Endodermal cell (in vitro differentiated cells): ENCODE measurements at regions not wholly inside any gene's neighbourhood (a gene's known extent, or its start where the extent isn't known, plus 50 kb on each side); places are given as distances from the start of the nearest gene placed in this dataset.

ENCODE experiments used
- DNase-seq: peaks from one replicate; pipeline ENCODE4 v3.0.0-alpha.2; 2017
- H3K27ac ChIP-seq: 2 replicates; pipeline ENCODE4 v1.5.1; 2013; ENCODE audit warnings: mild to moderate bottlenecking, low read depth, low read length, moderate library complexity
- H3K27me3 ChIP-seq: 2 replicates; pipeline ENCODE4 v1.6.1; 2013; ENCODE audit warnings: mild to moderate bottlenecking, low read length, moderate library complexity; ENCODE audit not compliant: insufficient read depth, control insufficient read depth, poor library complexity, severe bottlenecking
- H3K36me3 ChIP-seq: 2 replicates; pipeline ENCODE4 v1.7.0; 2013; ENCODE audit warnings: mild to moderate bottlenecking, low read length, moderate library complexity; ENCODE audit not compliant: control insufficient read depth, insufficient read depth
- H3K4me1 ChIP-seq: one replicate; pipeline ENCODE4 v1.7.0; 2013; ENCODE audit warnings: low read length; ENCODE audit not compliant: control insufficient read depth, insufficient read depth
- H3K4me3 ChIP-seq: 2 replicates; pipeline ENCODE4 v1.5.1; 2013; ENCODE audit warnings: mild to moderate bottlenecking, low read length, moderate library complexity
- H3K9ac ChIP-seq: 2 replicates; pipeline ENCODE4 v1.6.1; 2013; ENCODE audit warnings: mild to moderate bottlenecking, low read length, moderate library complexity; ENCODE audit not compliant: poor library complexity, severe bottlenecking; ENCODE audit errors: extremely low read depth
- H3K9me3 ChIP-seq: 2 replicates; pipeline ENCODE4 v1.6.1; 2013; ENCODE audit warnings: mild to moderate bottlenecking, low read length, moderate library complexity; ENCODE audit not compliant: control insufficient read depth
- H3K27ac Mint-ChIP-seq: 2 replicates; pipeline ENCODE4 v1.8.0; 2020; ENCODE audit warnings: mixed read lengths
- H3K27me3 Mint-ChIP-seq: 2 replicates; pipeline ENCODE4 v1.8.0; 2021; ENCODE audit warnings: mild to moderate bottlenecking, mixed read lengths; ENCODE audit not compliant: insufficient read depth
- H3K36me3 Mint-ChIP-seq: 2 replicates; pipeline ENCODE4 v1.8.0; 2020; ENCODE audit warnings: low read depth, mixed read lengths
- H3K4me1 Mint-ChIP-seq: 2 replicates; pipeline ENCODE4 v1.8.0; 2020; ENCODE audit warnings: mixed read lengths
- H3K4me3 Mint-ChIP-seq: 2 replicates; pipeline ENCODE4 v1.8.0; 2020; ENCODE audit warnings: mild to moderate bottlenecking, moderate library complexity, mixed read lengths
- H3K9me3 Mint-ChIP-seq: 2 replicates; pipeline ENCODE4 v1.8.0; 2020; ENCODE audit warnings: mild to moderate bottlenecking, mixed read lengths
- WGBS, 2 experiments: methylation state at CpG; one replicate each; pipeline versions ENCODE4 v1.1.5 to v1.1.7; 2013; ENCODE audit warnings: missing lambda C conversion rate in 2 of 2, mixed read lengths in 1 of 2; ENCODE audit not compliant: insufficient coverage in 1 of 2, insufficient read length in 1 of 2; 5-methylcytosine and 5-hydroxymethylcytosine counted together
- TF ChIP-seq, protein P1 (sequence below): fragments of 200-600 bp; sonication (generic); conservative IDR thresholded peaks from 2 replicates; pipeline ENCODE4 v1.5.0; 2021; ENCODE audit warnings: antibody characterized with exemption, mild to moderate bottlenecking

DNA sequence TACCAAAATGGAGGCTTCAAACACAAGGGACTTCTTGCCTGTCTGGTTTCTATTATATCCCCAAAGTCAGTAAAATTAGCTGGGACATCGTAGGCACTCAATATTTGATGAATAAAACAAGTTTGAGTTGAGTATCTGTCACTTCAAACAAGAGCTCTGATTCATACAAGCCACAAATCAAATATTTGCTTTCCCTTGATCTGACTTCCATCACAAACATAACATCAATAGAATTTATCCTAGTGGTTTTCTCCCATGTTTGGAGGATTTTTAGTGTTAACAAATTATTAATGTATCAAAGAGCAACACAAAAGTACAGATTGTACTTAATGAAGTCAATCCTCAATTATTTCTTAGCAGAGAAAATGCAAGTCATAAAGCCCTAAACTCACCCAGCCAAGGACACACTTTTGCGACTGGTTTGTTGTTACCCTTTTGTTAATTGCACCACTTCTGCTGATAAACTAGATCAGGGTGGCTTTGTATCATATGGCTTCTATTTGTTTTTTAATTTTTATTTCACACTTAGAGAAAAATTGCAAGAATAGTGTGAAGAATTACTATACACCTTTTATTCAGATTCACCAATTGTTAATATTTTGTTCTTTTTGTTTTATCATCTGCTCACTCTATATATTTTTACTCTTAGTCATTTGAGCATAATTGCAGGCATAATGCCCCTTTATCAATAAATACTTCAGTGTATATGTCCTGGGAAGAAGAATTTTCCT lies 117.4 kb upstream of the PRDM1 start:
- TF ChIP-seq, protein P1, sequence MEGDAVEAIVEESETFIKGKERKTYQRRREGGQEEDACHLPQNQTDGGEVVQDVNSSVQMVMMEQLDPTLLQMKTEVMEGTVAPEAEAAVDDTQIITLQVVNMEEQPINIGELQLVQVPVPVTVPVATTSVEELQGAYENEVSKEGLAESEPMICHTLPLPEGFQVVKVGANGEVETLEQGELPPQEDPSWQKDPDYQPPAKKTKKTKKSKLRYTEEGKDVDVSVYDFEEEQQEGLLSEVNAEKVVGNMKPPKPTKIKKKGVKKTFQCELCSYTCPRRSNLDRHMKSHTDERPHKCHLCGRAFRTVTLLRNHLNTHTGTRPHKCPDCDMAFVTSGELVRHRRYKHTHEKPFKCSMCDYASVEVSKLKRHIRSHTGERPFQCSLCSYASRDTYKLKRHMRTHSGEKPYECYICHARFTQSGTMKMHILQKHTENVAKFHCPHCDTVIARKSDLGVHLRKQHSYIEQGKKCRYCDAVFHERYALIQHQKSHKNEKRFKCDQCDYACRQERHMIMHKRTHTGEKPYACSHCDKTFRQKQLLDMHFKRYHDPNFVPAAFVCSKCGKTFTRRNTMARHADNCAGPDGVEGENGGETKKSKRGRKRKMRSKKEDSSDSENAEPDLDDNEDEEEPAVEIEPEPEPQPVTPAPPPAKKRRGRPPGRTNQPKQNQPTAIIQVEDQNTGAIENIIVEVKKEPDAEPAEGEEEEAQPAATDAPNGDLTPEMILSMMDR = no peak
- H3K36me3 Mint-ChIP-seq = peaks cover 4% of the 10 kb centered on the region
- no peaks in the 10 kb centered on the region for H3K27me3 ChIP-seq
- H3K27ac Mint-ChIP-seq = no peak overlapping the region
- H3K27ac ChIP-seq = no peak overlapping the region
- no peaks in the 10 kb centered on the region for H3K36me3 ChIP-seq
- DNase-seq = no peak
- H3K9me3 ChIP-seq = peaks cover 34% of the 10 kb centered on the region
- H3K4me1 ChIP-seq = no peaks in the 10 kb centered on the region
- H3K4me3 Mint-ChIP-seq = no peak overlapping the region
- peaks cover 6% of the 10 kb centered on the region for H3K4me1 Mint-ChIP-seq
- peaks cover 19% of the 10 kb centered on the region for H3K9me3 Mint-ChIP-seq
- no peaks in the 10 kb centered on the region for H3K27me3 Mint-ChIP-seq
- no peak overlapping the region for H3K4me3 ChIP-seq
- H3K9ac ChIP-seq = no peak overlapping the region
- WGBS, 2 experiments = 85 to 86% methylated on average over 2 of the region's 2 CpGs

DNA sequence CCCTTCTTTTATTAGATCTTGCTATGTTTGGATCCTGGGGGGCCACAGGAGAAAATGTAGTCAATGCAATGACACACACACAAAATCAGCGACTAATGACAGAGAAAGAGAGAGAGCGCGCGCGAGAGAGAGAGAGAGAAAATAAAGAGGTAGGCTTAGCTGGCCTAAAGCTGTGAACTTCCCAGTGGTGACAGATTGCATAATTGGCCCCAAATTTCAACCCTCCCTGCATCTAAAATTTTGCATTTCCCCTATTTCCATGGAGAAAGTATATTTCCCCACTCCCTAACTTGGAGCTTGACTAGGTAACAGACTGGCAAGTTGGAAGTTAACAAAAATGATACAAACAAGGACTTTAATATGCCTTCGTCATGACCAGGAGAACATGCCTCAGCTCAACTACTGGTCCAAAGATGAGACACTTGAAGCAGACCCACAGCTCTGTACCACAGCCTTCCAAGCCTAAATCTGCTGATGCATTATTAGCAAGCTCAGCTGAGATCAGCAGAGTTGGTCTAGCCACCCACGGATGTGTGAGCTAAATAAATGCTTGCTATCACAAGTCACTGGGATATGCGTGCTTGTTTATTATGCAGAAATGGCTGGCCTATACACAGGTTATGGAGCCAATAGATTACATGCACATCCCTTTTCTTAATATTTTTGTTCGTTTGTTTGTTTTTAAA lies 118.1 kb upstream of the PRDM1 start:
- Histone ChIP-seq H3K9me3 (peaks cover 30% of the 10 kb centered on the region), H3K4me3 (no peak overlapping the region), H3K9ac (no peak overlapping the region), H3K27me3 (no peaks in the 10 kb centered on the region), H3K36me3 (no peaks in the 10 kb centered on the region), H3K27ac (no peak overlapping the region), H3K4me1 (no peaks in the 10 kb centered on the region)
- H3K27me3 Mint-ChIP-seq = no peaks in the 10 kb centered on the region
- peaks cover 6% of the 10 kb centered on the region for H3K4me1 Mint-ChIP-seq
- H3K4me3 Mint-ChIP-seq = no peak overlapping the region
- peaks cover 4% of the 10 kb centered on the region for H3K36me3 Mint-ChIP-seq
- H3K9me3 Mint-ChIP-seq = peaks cover 17% of the 10 kb centered on the region
- DNase-seq = no peak
- no peak overlapping the region for H3K27ac Mint-ChIP-seq
- TF ChIP-seq, protein P1 = no peak
- WGBS, 2 experiments = 82 to 87% methylated on average over 3 to 6 of the region's 9 CpGs

DNA sequence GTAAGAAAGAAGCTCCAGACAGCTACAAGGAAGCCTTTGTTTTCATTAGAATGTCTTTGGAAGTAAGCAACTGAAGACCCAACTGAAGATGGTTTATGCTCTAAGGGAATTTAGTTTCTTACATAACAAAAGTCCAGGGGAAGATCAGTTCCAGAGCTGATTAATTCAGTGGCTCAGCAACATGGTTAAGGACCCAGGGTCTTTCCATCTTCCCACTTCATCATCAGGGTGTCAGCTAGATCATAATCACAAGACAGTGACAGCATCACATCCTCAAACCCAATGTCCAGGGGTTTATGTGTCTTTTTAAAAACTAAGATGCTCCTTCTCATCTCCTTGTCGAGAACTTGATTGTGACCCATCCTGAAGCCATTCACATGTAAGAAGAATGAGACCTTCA lies 119.7 kb upstream of the PRDM1 start:
- TF ChIP-seq, protein P1 = no peak
- no peaks in the 10 kb centered on the region for H3K36me3 Mint-ChIP-seq
- peaks cover 8% of the 10 kb centered on the region for H3K4me1 Mint-ChIP-seq
- peaks cover 14% of the 10 kb centered on the region for H3K9me3 ChIP-seq
- peaks cover 4% of the 10 kb centered on the region for H3K9me3 Mint-ChIP-seq
- DNase-seq = no peak
- H3K27me3 Mint-ChIP-seq = no peaks in the 10 kb centered on the region
- H3K27me3 ChIP-seq = no peaks in the 10 kb centered on the region
- H3K9ac ChIP-seq = no peak overlapping the region
- no peaks in the 10 kb centered on the region for H3K36me3 ChIP-seq
- H3K4me3 Mint-ChIP-seq = no peak overlapping the region
- no peak overlapping the region for H3K27ac Mint-ChIP-seq
- H3K4me3 ChIP-seq = no peak overlapping the region
- no peaks in the 10 kb centered on the region for H3K4me1 ChIP-seq
- WGBS, 2 experiments = 90 to 100% methylated on average over 1 of the region's 1 CpG
- no peak overlapping the region for H3K27ac ChIP-seq
